ENCODE measurements at regions not wholly inside any gene's neighbourhood (a gene's known extent, or its start where the extent isn't known, plus 50 kb on each side); places are given as distances from the start of the nearest gene placed in this dataset.

- no peak for TF ChIP-seq CTCF (IDR thresholded peaks at IDR 0.05)
- no peak for TF ChIP-seq POLR2AphosphoS5 (IDR thresholded peaks at IDR 0.05)
- no peak for TF ChIP-seq POLR2A (IDR thresholded peaks at IDR 0.05)
These were observed 141.4 kb upstream of the DGKB start for GRCh38 chr7:15043931-15044330.
